CD8-positive, alpha-beta memory T cell (primary cell): ENCODE measurements at regions not wholly inside any gene's neighbourhood (a gene's known extent, or its start where the extent isn't known, plus 50 kb on each side); places are given as distances from the start of the nearest gene placed in this dataset.
"Not testable (repeated sequence)": the region's sequence is repeated elsewhere in the genome, so short reads cannot be mapped to it uniquely, and the experiment has no call there.

Experiments used
- CTCF ChIA-PET: fragments of 350-600 bp; sonication (Branson Sonifier 250); formaldehyde crosslinking; loops from one replicate; lab custom pipeline; 2021; ENCODE audit warnings: antibody characterized with exemption; lab: Charles Lee
- POLR2A ChIA-PET: fragments of 350-600 bp; sonication (Branson Sonifier 250); formaldehyde crosslinking; loops from one replicate; lab custom pipeline; 2021; ENCODE audit warnings: antibody characterized with exemption; lab: Charles Lee
- DNase-seq, 5 donors: peaks; one replicate each; pipeline versions ENCODE4 v3.0.0 to v3.0.0-alpha.2; 2020 to 2022; ENCODE audit warnings: mixed read lengths in 1 of 5
- H3K27ac ChIP-seq: one replicate; pipeline ENCODE4 v1.7.0; 2013; ENCODE audit warnings: low read depth, mild to moderate bottlenecking, low read length, moderate library complexity
- H3K27me3 ChIP-seq: 2 replicates; pipeline ENCODE4 v1.7.0; 2013; ENCODE audit warnings: low read length, mild to moderate bottlenecking; ENCODE audit not compliant: insufficient read depth, poor library complexity, severe bottlenecking
- H3K36me3 ChIP-seq: 2 replicates; pipeline ENCODE4 v1.7.0; 2013; ENCODE audit warnings: mild to moderate bottlenecking, low read length, moderate library complexity; ENCODE audit not compliant: insufficient read depth
- H3K4me1 ChIP-seq: 2 replicates; pipeline ENCODE4 v1.7.0; 2013; ENCODE audit warnings: mild to moderate bottlenecking, low read length, moderate library complexity; ENCODE audit not compliant: insufficient read depth
- H3K4me3 ChIP-seq: 2 replicates; pipeline ENCODE4 v1.7.0; 2013; ENCODE audit warnings: mild to moderate bottlenecking, low read length
- H3K9me3 ChIP-seq: 2 replicates; pipeline ENCODE4 v1.7.0; 2013; ENCODE audit warnings: mild to moderate bottlenecking, low read length
- H3K27ac Mint-ChIP-seq, 8 donors: one replicate each; pipeline ENCODE4 v1.8.0; 2020 to 2021; ENCODE audit warnings: mixed read lengths in 8 of 8, mild to moderate bottlenecking in 6 of 8, inconsistent platforms in 3 of 8, moderate library complexity in 3 of 8
- H3K27me3 Mint-ChIP-seq, 2 donors: one replicate each; pipeline ENCODE4 v1.8.0; 2020 to 2021; ENCODE audit warnings: mixed read lengths in 2 of 2, mild to moderate bottlenecking in 1 of 2, moderate library complexity in 1 of 2
- H3K36me3 Mint-ChIP-seq, 3 donors: one replicate each; pipeline ENCODE4 v1.8.0; 2020 to 2021; ENCODE audit warnings: mixed read lengths in 3 of 3, inconsistent platforms in 1 of 3, mild to moderate bottlenecking in 1 of 3
- H3K4me1 Mint-ChIP-seq, 3 donors: one replicate each; pipeline ENCODE4 v1.8.0; 2020 to 2021; ENCODE audit warnings: mixed read lengths in 3 of 3, inconsistent platforms in 1 of 3, mild to moderate bottlenecking in 1 of 3
- H3K4me3 Mint-ChIP-seq, 7 donors: one replicate each; pipeline ENCODE4 v1.8.0; 2020 to 2021; ENCODE audit warnings: mixed read lengths in 7 of 7, mild to moderate bottlenecking in 6 of 7, moderate library complexity in 4 of 7, inconsistent platforms in 2 of 7
- H3K9me3 Mint-ChIP-seq, 5 donors: one replicate each; pipeline ENCODE4 v1.8.0; 2020 to 2022; ENCODE audit warnings: mixed read lengths in 5 of 5, mild to moderate bottlenecking in 3 of 5, moderate library complexity in 2 of 5, inconsistent platforms in 1 of 5

GRCh38 chr7:98762620-98763019 is 107.2 kb downstream of the TMEM130 start:
- H3K4me3 Mint-ChIP-seq: no peak overlapping the region
- ChIA-PET POLR2A (no interaction called here), CTCF (no interaction called here)

GRCh38 chr7:98763441-98763840 is 106.4 kb downstream of the TMEM130 start:
- CTCF ChIA-PET: no interaction called here

More at GRCh38 chr7:98762620-98763019, 107.2 kb downstream of the TMEM130 start:
- Histone ChIP-seq H3K36me3 (no peaks in the 10 kb centered on the region), H3K4me1 (no peaks in the 10 kb centered on the region), H3K27ac (no peak overlapping the region), H3K4me3 (no peak overlapping the region), H3K9me3 (no peaks in the 10 kb centered on the region), H3K27me3 (no peaks in the 10 kb centered on the region)
- Mint-ChIP-seq H3K27ac (no peak overlapping the region), H3K36me3 (no peaks in the 10 kb centered on the region), H3K4me1 (no peaks in the 10 kb centered on the region), H3K27me3 (peaks cover 18 to 21% of the 10 kb centered on the region in 2 donors), H3K9me3 (peaks cover 0 to 9% (median 0%) of the 10 kb centered on the region in 5 donors)
- no peak for DNase-seq

GRCh38 chr7:98764946-98765345 is 104.9 kb downstream of the TMEM130 start:
- peaks cover 0 to 7% (median 0%) of the 10 kb centered on the region in 5 donors for H3K9me3 Mint-ChIP-seq
- H3K4me3 Mint-ChIP-seq: no peak overlapping the region
- no peak overlapping the region for H3K4me3 ChIP-seq
- CTCF ChIA-PET: no interaction called here
- no peaks in the 10 kb centered on the region for H3K9me3 ChIP-seq
- H3K36me3 Mint-ChIP-seq: no peaks in the 10 kb centered on the region
- no peak for DNase-seq
- peaks cover 10 to 13% of the 10 kb centered on the region in 2 donors for H3K27me3 Mint-ChIP-seq
- H3K36me3 ChIP-seq: no peaks in the 10 kb centered on the region
- no peaks in the 10 kb centered on the region for H3K4me1 ChIP-seq
- POLR2A ChIA-PET: no interaction called here
- no peak overlapping the region for H3K27ac ChIP-seq
- H3K4me1 Mint-ChIP-seq: no peaks in the 10 kb centered on the region
- no peaks in the 10 kb centered on the region for H3K27me3 ChIP-seq
- no peak overlapping the region for H3K27ac Mint-ChIP-seq

More at GRCh38 chr7:98763441-98763840, 106.4 kb downstream of the TMEM130 start:
- Histone ChIP-seq H3K4me3 (no peak overlapping the region), H3K4me1 (no peaks in the 10 kb centered on the region), H3K9me3 (no peaks in the 10 kb centered on the region), H3K27me3 (no peaks in the 10 kb centered on the region), H3K36me3 (no peaks in the 10 kb centered on the region), H3K27ac (no peak overlapping the region)
- POLR2A ChIA-PET: no interaction called here
- Mint-ChIP-seq H3K36me3 (no peaks in the 10 kb centered on the region), H3K9me3 (peaks cover 0 to 10% (median 0%) of the 10 kb centered on the region in 5 donors), H3K4me1 (no peaks in the 10 kb centered on the region), H3K27ac (no peak overlapping the region), H3K4me3 (no peak overlapping the region), H3K27me3 (peaks cover 21 to 22% of the 10 kb centered on the region in 2 donors)
- no peak for DNase-seq

- H3K36me3 Mint-ChIP-seq, H3K4me3 ChIP-seq, H3K4me3 Mint-ChIP-seq, POLR2A ChIA-PET, CTCF ChIA-PET, H3K4me1 Mint-ChIP-seq, DNase-seq, H3K9me3 ChIP-seq, H3K9me3 Mint-ChIP-seq, H3K4me1 ChIP-seq, H3K27ac ChIP-seq, H3K36me3 ChIP-seq, H3K27ac Mint-ChIP-seq, H3K27me3 ChIP-seq: not testable (repeated sequence)
- peaks cover 6 to 12% of the 10 kb centered on the region in 2 donors for H3K27me3 Mint-ChIP-seq
Measured at GRCh38 chr7:98770085-98770484, 99.7 kb downstream of the TMEM130 start.

- DNase-seq: no peak
- Mint-ChIP-seq H3K4me3 (no peak overlapping the region), H3K36me3 (no peaks in the 10 kb centered on the region), H3K27me3 (peaks cover 9 to 12% of the 10 kb centered on the region in 2 donors), H3K4me1 (peaks cover 0 to 3% (median 3%) of the 10 kb centered on the region in 3 donors), H3K9me3 (peaks cover 0 to 7% (median 0%) of the 10 kb centered on the region in 5 donors), H3K27ac (no peak overlapping the region)
- ChIA-PET POLR2A (no interaction called here), CTCF (no interaction called here)
- no peaks in the 10 kb centered on the region for H3K27me3 ChIP-seq
- H3K4me3 ChIP-seq: no peak overlapping the region
- no peak overlapping the region for H3K27ac ChIP-seq
- H3K36me3 ChIP-seq: no peaks in the 10 kb centered on the region
- H3K4me1 ChIP-seq: no peaks in the 10 kb centered on the region
- H3K9me3 ChIP-seq: no peaks in the 10 kb centered on the region
Measured at GRCh38 chr7:98771519-98771918, 98.3 kb downstream of the TMEM130 start.

- Mint-ChIP-seq H3K27ac (peak overlapping the region in 1 of 8 donors; percentile 9), H3K27me3 (peaks cover 11 to 12% of the 10 kb centered on the region in 2 donors), H3K36me3 (peaks cover 0 to 3% (median 0%) of the 10 kb centered on the region in 3 donors), H3K4me3 (no peak overlapping the region), H3K9me3 (peaks cover 0 to 5% (median 0%) of the 10 kb centered on the region in 5 donors), H3K4me1 (peaks cover 0 to 3% (median 3%) of the 10 kb centered on the region in 3 donors)
- no peak overlapping the region for H3K4me3 ChIP-seq
- ChIA-PET CTCF (no interaction called here), POLR2A (no interaction called here)
- H3K4me1 ChIP-seq: no peaks in the 10 kb centered on the region
- no peaks in the 10 kb centered on the region for H3K27me3 ChIP-seq
- no peak for DNase-seq
- H3K36me3 ChIP-seq: no peaks in the 10 kb centered on the region
- no peaks in the 10 kb centered on the region for H3K9me3 ChIP-seq
- H3K27ac ChIP-seq: no peak overlapping the region
Measured at GRCh38 chr7:98771941-98772603, 97.7 kb downstream of the TMEM130 start.

GRCh38 chr7:98774884-98775283 is 94.9 kb downstream of the TMEM130 start:
- H3K36me3 ChIP-seq: no peaks in the 10 kb centered on the region
- no peaks in the 10 kb centered on the region for H3K4me1 ChIP-seq
- H3K4me3 Mint-ChIP-seq: no peak overlapping the region
- peaks cover 7 to 12% of the 10 kb centered on the region in 2 donors for H3K27me3 Mint-ChIP-seq
- H3K9me3 Mint-ChIP-seq: peaks cover 0 to 4% (median 0%) of the 10 kb centered on the region in 5 donors
- H3K4me1 Mint-ChIP-seq: peaks cover 0 to 3% (median 3%) of the 10 kb centered on the region in 3 donors
- DNase-seq: no peak
- no peak overlapping the region for H3K4me3 ChIP-seq
- no peak overlapping the region for H3K27ac Mint-ChIP-seq
- ChIA-PET CTCF (no interaction called here), POLR2A (no interaction called here)
- no peaks in the 10 kb centered on the region for H3K27me3 ChIP-seq
- H3K36me3 Mint-ChIP-seq: peaks cover 0 to 3% (median 0%) of the 10 kb centered on the region in 3 donors
- no peaks in the 10 kb centered on the region for H3K9me3 ChIP-seq
- H3K27ac ChIP-seq: no peak overlapping the region

GRCh38 chr7:98777051-98777450 is 92.8 kb downstream of the TMEM130 start:
- ChIA-PET POLR2A (no interaction called here), CTCF (no interaction called here)
- Mint-ChIP-seq H3K36me3 (peaks cover 0 to 3% (median 0%) of the 10 kb centered on the region in 3 donors), H3K27me3 (peaks cover 6 to 8% of the 10 kb centered on the region in 2 donors), H3K27ac (no peak overlapping the region), H3K9me3 (peaks cover 0 to 4% (median 0%) of the 10 kb centered on the region in 5 donors), H3K4me1 (peaks cover 0 to 1% (median 0%) of the 10 kb centered on the region in 3 donors), H3K4me3 (no peak overlapping the region)
- no peak for DNase-seq
- H3K4me3 ChIP-seq: no peak overlapping the region
- no peaks in the 10 kb centered on the region for H3K36me3 ChIP-seq
- no peaks in the 10 kb centered on the region for H3K27me3 ChIP-seq
- no peak overlapping the region for H3K27ac ChIP-seq
- H3K9me3 ChIP-seq: no peaks in the 10 kb centered on the region
- no peaks in the 10 kb centered on the region for H3K4me1 ChIP-seq
